ENCODE measurements at regions not wholly inside any gene's neighbourhood (a gene's known extent, or its start where the extent isn't known, plus 50 kb on each side); places are given as distances from the start of the nearest gene placed in this dataset.
"Not testable (repeated sequence)": the region's sequence is repeated elsewhere in the genome, so short reads cannot be mapped to it uniquely, and the experiment has no call there.

GRCh38 chr20:29349836-29350235 is 1907.6 kb upstream of the DEFB115 start:
- H3K27ac Mint-ChIP-seq (ENCODE audit: unreplicated experiment), result no peak overlapping the region
- H3K4me1 Mint-ChIP-seq (ENCODE audit: low read depth, unreplicated experiment), result no peaks in the 10 kb centered on the region
- H3K4me3 Mint-ChIP-seq (ENCODE audit: unreplicated experiment), result no peak overlapping the region
- H3K9me3 Mint-ChIP-seq (ENCODE audit: unreplicated experiment), result peaks cover 32% of the 10 kb centered on the region
- peaks cover 9% of the 10 kb centered on the region for H3K27me3 Mint-ChIP-seq (ENCODE audit: unreplicated experiment)
- DNase-seq, result no peak
- no peak for TF ChIP-seq CTCF (IDR thresholded peaks at IDR 0.05; ENCODE audit: partially characterized antibody, unreplicated experiment)
- H3K36me3 Mint-ChIP-seq (ENCODE audit: unreplicated experiment), result peaks cover 19% of the 10 kb centered on the region

- H3K4me1 Mint-ChIP-seq (ENCODE audit: low read depth, unreplicated experiment); DNase-seq; H3K36me3 Mint-ChIP-seq (ENCODE audit: unreplicated experiment); H3K9me3 Mint-ChIP-seq (ENCODE audit: unreplicated experiment); H3K27me3 Mint-ChIP-seq (ENCODE audit: unreplicated experiment); H3K4me3 Mint-ChIP-seq (ENCODE audit: unreplicated experiment); H3K27ac Mint-ChIP-seq (ENCODE audit: unreplicated experiment): not testable (repeated sequence)
These were observed 1881.5 kb upstream of the DEFB115 start for GRCh38 chr20:29375937-29376336.

GRCh38 chr20:29392853-29393252 is 1864.6 kb upstream of the DEFB115 start:
- H3K27ac Mint-ChIP-seq (ENCODE audit: unreplicated experiment); DNase-seq; H3K4me3 Mint-ChIP-seq (ENCODE audit: unreplicated experiment); H3K27me3 Mint-ChIP-seq (ENCODE audit: unreplicated experiment); H3K4me1 Mint-ChIP-seq (ENCODE audit: low read depth, unreplicated experiment): not testable (repeated sequence)
- Mint-ChIP-seq H3K36me3 (ENCODE audit: unreplicated experiment) (peaks cover 19% of the 10 kb centered on the region), H3K9me3 (ENCODE audit: unreplicated experiment) (peaks cover 25% of the 10 kb centered on the region)

- no peaks in the 10 kb centered on the region for H3K4me1 Mint-ChIP-seq (ENCODE audit: low read depth, unreplicated experiment)
- peaks cover 43% of the 10 kb centered on the region for H3K9me3 Mint-ChIP-seq (ENCODE audit: unreplicated experiment)
- H3K4me3 Mint-ChIP-seq (ENCODE audit: unreplicated experiment), result no peak overlapping the region
- TF ChIP-seq CTCF (IDR thresholded peaks at IDR 0.05; ENCODE audit: partially characterized antibody, unreplicated experiment), result no peak
- peaks cover 17% of the 10 kb centered on the region for H3K36me3 Mint-ChIP-seq (ENCODE audit: unreplicated experiment)
- no peak for DNase-seq
- no peak overlapping the region for H3K27ac Mint-ChIP-seq (ENCODE audit: unreplicated experiment)
- H3K27me3 Mint-ChIP-seq (ENCODE audit: unreplicated experiment), result peaks cover 19% of the 10 kb centered on the region
These were observed 1849.3 kb upstream of the DEFB115 start for GRCh38 chr20:29408034-29408695.

- not testable (repeated sequence) for H3K4me3 Mint-ChIP-seq (ENCODE audit: unreplicated experiment); DNase-seq; H3K4me1 Mint-ChIP-seq (ENCODE audit: low read depth, unreplicated experiment)
- Mint-ChIP-seq H3K9me3 (ENCODE audit: unreplicated experiment) (peaks cover 44% of the 10 kb centered on the region), H3K36me3 (ENCODE audit: unreplicated experiment) (peaks cover 21% of the 10 kb centered on the region), H3K27me3 (ENCODE audit: unreplicated experiment) (peaks cover 21% of the 10 kb centered on the region), H3K27ac (ENCODE audit: unreplicated experiment) (peak overlapping the region; percentile 34)
These were observed 1848.8 kb upstream of the DEFB115 start for GRCh38 chr20:29408707-29409106.

GRCh38 chr20:29409160-29409689 is 1848.2 kb upstream of the DEFB115 start:
- not testable (repeated sequence) for H3K27ac Mint-ChIP-seq (ENCODE audit: unreplicated experiment); H3K4me3 Mint-ChIP-seq (ENCODE audit: unreplicated experiment); H3K4me1 Mint-ChIP-seq (ENCODE audit: low read depth, unreplicated experiment); DNase-seq
- peaks cover 21% of the 10 kb centered on the region for H3K27me3 Mint-ChIP-seq (ENCODE audit: unreplicated experiment)
- H3K36me3 Mint-ChIP-seq (ENCODE audit: unreplicated experiment), result peaks cover 23% of the 10 kb centered on the region
- peaks cover 44% of the 10 kb centered on the region for H3K9me3 Mint-ChIP-seq (ENCODE audit: unreplicated experiment)

Data from glutamatergic neuron (in vitro differentiated cells).